Mammary epithelial cell (primary cell): ENCODE measurements at regions not wholly inside any gene's neighbourhood (a gene's known extent, or its start where the extent isn't known, plus 50 kb on each side); places are given as distances from the start of the nearest gene placed in this dataset.

ENCODE experiments used
- CTCF ChIP-seq, 2 donors: IDR thresholded peaks in 1 of 2; conservative IDR thresholded peaks in 1 of 2; 2 replicates each; pipeline ENCODE4 v1.5.1; 2011 to 2012; ENCODE audit warnings: inconsistent platforms in 2 of 2, low read length in 2 of 2, mild to moderate bottlenecking in 2 of 2, control low read depth in 1 of 2, low read depth in 1 of 2; ENCODE audit not compliant: insufficient read depth in 1 of 2; ENCODE audit errors: extremely low read depth in 1 of 2
- EZH2 ChIP-seq: IDR thresholded peaks from 2 replicates; pipeline ENCODE4 v1.6.1; 2012; ENCODE audit warnings: low read length, inconsistent platforms, borderline replicate concordance

GRCh38 chr1:79604490-79605198 lies 598.1 kb upstream of the ADGRL4 start:
- TF ChIP-seq EZH2 (no peak), CTCF (conservative IDR thresholded peaks at IDR 0.05 in 1 of 2, IDR thresholded peaks at IDR 0.05 in 1 of 2; ENCODE audit: extremely low read depth in 1 of 2, insufficient read depth in 1 of 2, low read depth in 1 of 2, low read length in 2 of 2) (no peak)
